HL-60 (cell line): ENCODE measurements at regions not wholly inside any gene's neighbourhood (a gene's known extent, or its start where the extent isn't known, plus 50 kb on each side); places are given as distances from the start of the nearest gene placed in this dataset.
"Not testable (repeated sequence)": the region's sequence is repeated elsewhere in the genome, so short reads cannot be mapped to it uniquely, and the experiment has no call there.

Source experiments
- DNase-seq, 2 experiments: peaks; one replicate each; pipeline ENCODE4 v3.0.0-alpha.2; 2010 to 2020; ENCODE audit warnings: low read depth in 1 of 2, low spot score in 1 of 2
- H3K27ac ChIP-seq: fragments of 250-450 bp; sonication (Bioruptor Pico); replicated peaks from 2 replicates; pipeline ENCODE4 v1.5.1; 2020; ENCODE audit warnings: mild to moderate bottlenecking, moderate library complexity
- H3K27me3 ChIP-seq: fragments of 250-450 bp; sonication (Bioruptor Pico); 2 replicates; pipeline ENCODE4 v1.5.1; 2021; ENCODE audit warnings: mild to moderate bottlenecking, moderate library complexity; ENCODE audit not compliant: insufficient read depth, poor library complexity, severe bottlenecking
- H3K4me3 ChIP-seq: replicated peaks from 2 replicates; pipeline ENCODE4 v1.5.1; 2011; ENCODE audit warnings: mild to moderate bottlenecking, control low read depth, low read length; ENCODE audit not compliant: insufficient read depth
- CTCF ChIP-seq: IDR thresholded peaks from one replicate; pipeline ENCODE4 v1.5.1; 2011; ENCODE audit warnings: low read length, control low read depth, inconsistent platforms; ENCODE audit not compliant: insufficient read depth
- GABPA ChIP-seq: IDR thresholded peaks from 2 replicates; pipeline ENCODE4 v1.6.1; 2012; ENCODE audit warnings: low read depth
- POLR2AphosphoS5 ChIP-seq: IDR thresholded peaks from 2 replicates; pipeline ENCODE4 v1.6.1; 2012; ENCODE audit warnings: low read depth
- REST ChIP-seq: IDR thresholded peaks from 2 replicates; pipeline ENCODE4 v1.6.1; 2012; ENCODE audit warnings: low read depth; ENCODE audit not compliant: insufficient replicate concordance
- SPI1 ChIP-seq: IDR thresholded peaks from 2 replicates; pipeline ENCODE4 v1.6.1; 2012; ENCODE audit warnings: low read depth, mild to moderate bottlenecking, borderline replicate concordance

DNA sequence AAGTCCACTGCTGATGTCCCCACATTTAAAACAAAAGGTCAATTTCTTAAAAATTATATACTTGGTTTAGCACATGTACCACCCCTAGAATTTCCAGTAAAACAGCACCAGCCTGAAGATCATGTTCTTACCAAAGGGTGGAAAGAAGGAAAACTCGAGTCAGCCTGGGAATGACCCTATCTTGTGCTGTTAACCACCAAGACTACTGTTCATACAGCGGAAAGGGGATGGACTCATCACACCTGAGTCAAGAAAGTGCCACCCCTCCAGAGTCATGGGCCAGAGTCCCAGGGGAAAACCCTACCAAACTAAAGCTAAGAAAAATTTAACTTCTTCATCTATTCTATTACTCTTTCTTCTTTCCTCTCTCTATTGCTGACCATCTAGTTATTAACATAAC lies 113.6 kb upstream of the PPM1J start:
- no peak overlapping the region for H3K27ac ChIP-seq
- no peak for TF ChIP-seq REST
- no peak for TF ChIP-seq SPI1
- no peak for TF ChIP-seq GABPA
- no peak for TF ChIP-seq CTCF
- no peak for TF ChIP-seq POLR2AphosphoS5
- no peak for DNase-seq

DNA sequence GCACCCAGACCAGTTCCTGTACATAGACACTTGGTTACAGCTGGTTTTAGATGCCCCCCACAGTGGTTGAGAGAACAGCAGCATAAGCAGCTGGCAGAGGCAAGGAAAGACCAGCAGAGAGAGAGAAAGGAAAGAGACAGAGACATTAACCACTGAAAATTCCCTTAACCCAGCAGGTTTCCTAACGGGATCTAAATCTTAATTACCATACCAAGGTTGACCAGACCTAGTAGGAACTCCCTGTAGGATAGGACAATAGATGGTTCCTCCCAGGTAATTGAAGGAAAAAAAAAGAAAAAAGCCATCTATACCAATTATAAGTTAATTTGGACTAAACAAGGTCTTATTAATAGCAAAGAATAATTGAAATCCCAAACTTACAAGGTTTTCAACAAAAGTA lies 112.3 kb upstream of the PPM1J start:
- DNase-seq, H3K27me3 ChIP-seq, H3K4me3 ChIP-seq, H3K27ac ChIP-seq: not testable (repeated sequence)

More for the DNA sequence above, 113.6 kb upstream of the PPM1J start:
- Histone ChIP-seq H3K27me3 (no peaks in the 10 kb centered on the region), H3K4me3 (no peak overlapping the region)

DNA sequence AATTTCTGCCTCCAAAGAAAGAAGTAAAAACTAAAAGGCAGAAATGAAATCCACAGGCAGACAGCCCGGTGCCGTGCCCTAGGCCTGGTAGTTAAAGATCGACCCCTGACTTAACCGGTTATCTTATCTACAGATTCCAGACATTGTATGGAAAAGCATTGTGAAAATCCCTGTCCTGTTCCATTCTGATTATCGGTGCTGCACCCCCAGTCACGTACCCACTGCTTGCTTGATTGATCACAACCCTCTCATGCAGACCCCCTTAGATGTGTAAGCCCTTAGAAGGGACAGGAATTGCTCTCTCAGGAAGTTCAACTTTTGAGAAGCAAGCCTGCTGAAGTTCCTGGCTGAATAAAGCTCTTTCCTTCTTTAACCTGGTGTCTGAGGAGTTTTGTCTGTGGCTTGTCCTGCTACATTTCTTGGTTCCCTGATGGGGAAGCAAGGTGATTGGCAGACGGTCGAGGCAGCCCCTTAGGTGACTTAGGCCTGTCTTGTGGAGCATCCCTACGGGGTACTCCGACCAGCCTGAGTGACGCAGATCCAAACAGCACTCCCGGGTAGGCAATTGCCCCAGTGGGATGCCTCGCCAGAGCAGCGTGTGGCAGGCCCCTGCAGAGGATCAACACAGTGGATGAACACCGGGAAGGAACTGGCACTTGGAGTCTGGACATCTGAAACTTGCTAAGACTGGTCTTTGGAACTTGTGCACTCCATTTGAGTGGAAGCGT lies 111.2 kb upstream of the PPM1J start:
- no peak for DNase-seq
- no peak for TF ChIP-seq POLR2AphosphoS5
- no peak for TF ChIP-seq SPI1
- TF ChIP-seq GABPA = no peak
- no peak for TF ChIP-seq REST
- no peak for TF ChIP-seq CTCF
- no peak overlapping the region for H3K4me3 ChIP-seq
- no peaks in the 10 kb centered on the region for H3K27me3 ChIP-seq
- no peak overlapping the region for H3K27ac ChIP-seq

GRCh38 chr1:112825563-112826216 lies 110.6 kb upstream of the PPM1J start:
- H3K4me3 ChIP-seq, H3K27me3 ChIP-seq, H3K27ac ChIP-seq, DNase-seq: not testable (repeated sequence)

DNA sequence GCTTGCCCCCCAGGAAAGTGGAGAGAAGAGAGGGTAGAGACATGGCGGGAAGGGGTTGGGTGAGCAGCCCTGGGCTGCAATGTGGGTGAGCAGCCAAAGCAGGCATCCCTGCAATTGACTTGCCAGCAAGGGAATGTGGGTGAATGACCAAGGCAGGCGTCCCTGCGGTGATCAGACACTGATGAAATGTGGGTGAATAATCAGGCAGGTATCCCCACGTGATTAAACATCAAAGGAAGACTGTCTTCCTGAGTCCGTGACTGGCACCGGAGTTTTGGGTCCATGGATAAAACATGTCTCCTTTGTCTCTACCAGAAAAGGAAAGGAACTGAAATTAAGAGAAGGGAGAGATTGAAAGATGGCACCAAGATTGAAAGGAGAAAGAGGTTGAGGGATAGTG lies 109.9 kb upstream of the PPM1J start:
- not testable (repeated sequence) for H3K4me3 ChIP-seq, H3K27ac ChIP-seq, H3K27me3 ChIP-seq, DNase-seq

DNA sequence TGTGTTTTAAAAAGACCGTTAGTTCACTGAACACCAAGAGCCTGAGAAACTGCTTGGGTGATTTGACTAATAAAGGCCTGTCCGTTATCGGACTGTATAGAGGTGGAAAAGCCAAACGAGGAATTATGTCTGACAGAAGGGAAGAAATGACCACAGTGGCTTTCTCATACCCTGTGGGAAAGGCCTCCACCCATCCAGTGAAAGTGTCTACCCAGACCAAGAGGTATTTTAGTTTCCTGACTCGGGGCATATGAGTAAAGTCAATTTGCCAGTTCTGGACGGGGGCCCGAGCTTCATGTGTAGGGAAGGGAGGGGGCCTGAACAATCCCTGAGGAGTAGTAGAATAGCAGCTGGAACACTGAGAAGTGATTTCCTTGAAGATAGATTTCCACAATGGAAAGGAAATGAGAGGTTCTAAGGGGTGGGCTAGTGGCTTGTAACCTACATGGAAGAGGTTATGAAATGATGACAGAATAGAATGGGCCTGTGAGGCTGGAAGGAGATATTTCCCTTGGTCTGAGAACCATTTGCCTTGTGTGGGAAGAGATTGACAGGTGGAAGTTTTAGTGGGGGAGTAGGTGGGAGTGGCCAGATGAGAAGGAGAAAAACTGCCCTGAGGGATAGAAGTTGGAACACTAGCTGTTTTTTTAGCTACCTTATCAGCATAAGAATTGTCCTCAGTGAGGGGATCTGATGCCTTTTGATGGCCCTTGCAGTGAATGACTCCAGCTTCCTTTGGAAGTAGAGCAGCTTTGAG lies 106.4 kb upstream of the PPM1J start:
- H3K27me3 ChIP-seq, H3K4me3 ChIP-seq, H3K27ac ChIP-seq, DNase-seq: not testable (repeated sequence)
